ENCODE measurements at regions not wholly inside any gene's neighbourhood (a gene's known extent, or its start where the extent isn't known, plus 50 kb on each side); places are given as distances from the start of the nearest gene placed in this dataset.

- no peak for DNase-seq (ENCODE audit: extremely low read depth, insufficient read length)
- Histone ChIP-seq H3K27me3 (replicated peaks; ENCODE audit: control insufficient read depth, insufficient read depth, low read length) (no peaks in the 10 kb centered on the region), H3K36me3 (ENCODE audit: control insufficient read depth, insufficient read depth, low read length) (no peaks in the 10 kb centered on the region), H3K4me3 (replicated peaks; ENCODE audit: low read depth, low read length) (no peak overlapping the region)
- no peak for TF ChIP-seq CTCF (IDR thresholded peaks at IDR 0.05; ENCODE audit: insufficient read depth, low read length, poor library complexity, severe bottlenecking)
Measured at GRCh38 chr14:101122237-101123141, 219.0 kb upstream of the RTL1 start.

- no peak for DNase-seq (ENCODE audit: extremely low read depth, insufficient read length)
- Histone ChIP-seq H3K4me3 (replicated peaks; ENCODE audit: low read depth, low read length) (no peak overlapping the region), H3K36me3 (ENCODE audit: control insufficient read depth, insufficient read depth, low read length) (no peaks in the 10 kb centered on the region), H3K27me3 (replicated peaks; ENCODE audit: control insufficient read depth, insufficient read depth, low read length) (no peaks in the 10 kb centered on the region)
- TF ChIP-seq CTCF (IDR thresholded peaks at IDR 0.05; ENCODE audit: insufficient read depth, low read length, poor library complexity, severe bottlenecking), result no peak
Measured at GRCh38 chr14:101123618-101124510, 220.3 kb upstream of the RTL1 start.

GRCh38 chr14:101124815-101125214, 221.3 kb upstream of the RTL1 start:
- no peak overlapping the region for H3K4me3 ChIP-seq (replicated peaks; ENCODE audit: low read depth, low read length)
- H3K27me3 ChIP-seq (replicated peaks; ENCODE audit: control insufficient read depth, insufficient read depth, low read length), result no peaks in the 10 kb centered on the region
- no peak for DNase-seq (ENCODE audit: extremely low read depth, insufficient read length)
- no peaks in the 10 kb centered on the region for H3K36me3 ChIP-seq (ENCODE audit: control insufficient read depth, insufficient read depth, low read length)
- TF ChIP-seq CTCF (IDR thresholded peaks at IDR 0.05; ENCODE audit: insufficient read depth, low read length, poor library complexity, severe bottlenecking), result no peak

GRCh38 chr14:101125313-101125712, 221.8 kb upstream of the RTL1 start:
- no peak for TF ChIP-seq CTCF (IDR thresholded peaks at IDR 0.05; ENCODE audit: insufficient read depth, low read length, poor library complexity, severe bottlenecking)
- H3K27me3 ChIP-seq (replicated peaks; ENCODE audit: control insufficient read depth, insufficient read depth, low read length), result no peaks in the 10 kb centered on the region
- H3K36me3 ChIP-seq (ENCODE audit: control insufficient read depth, insufficient read depth, low read length), result no peaks in the 10 kb centered on the region
- no peak for DNase-seq (ENCODE audit: extremely low read depth, insufficient read length)
- H3K4me3 ChIP-seq (replicated peaks; ENCODE audit: low read depth, low read length), result no peak overlapping the region

- no peak for DNase-seq (ENCODE audit: extremely low read depth, insufficient read length)
- H3K4me3 ChIP-seq (replicated peaks; ENCODE audit: low read depth, low read length), result no peak overlapping the region
- H3K27me3 ChIP-seq (replicated peaks; ENCODE audit: control insufficient read depth, insufficient read depth, low read length), result no peaks in the 10 kb centered on the region
- no peak for TF ChIP-seq CTCF (IDR thresholded peaks at IDR 0.05; ENCODE audit: insufficient read depth, low read length, poor library complexity, severe bottlenecking)
- H3K36me3 ChIP-seq (ENCODE audit: control insufficient read depth, insufficient read depth, low read length), result no peaks in the 10 kb centered on the region
Measured at GRCh38 chr14:101125719-101126651, 222.5 kb upstream of the RTL1 start.
